GM19463 (cell line): ENCODE measurements at regions not wholly inside any gene's neighbourhood (a gene's known extent, or its start where the extent isn't known, plus 50 kb on each side); places are given as distances from the start of the nearest gene placed in this dataset.

Experiments used
- ATAC-seq: cut with Tn5 transposase; IDR thresholded peaks from one replicate; pipeline ENCODE4 v1.9.1; 2021; ENCODE audit warnings: mild to moderate bottlenecking, moderate library complexity; ENCODE audit not compliant: unreplicated experiment

DNA sequence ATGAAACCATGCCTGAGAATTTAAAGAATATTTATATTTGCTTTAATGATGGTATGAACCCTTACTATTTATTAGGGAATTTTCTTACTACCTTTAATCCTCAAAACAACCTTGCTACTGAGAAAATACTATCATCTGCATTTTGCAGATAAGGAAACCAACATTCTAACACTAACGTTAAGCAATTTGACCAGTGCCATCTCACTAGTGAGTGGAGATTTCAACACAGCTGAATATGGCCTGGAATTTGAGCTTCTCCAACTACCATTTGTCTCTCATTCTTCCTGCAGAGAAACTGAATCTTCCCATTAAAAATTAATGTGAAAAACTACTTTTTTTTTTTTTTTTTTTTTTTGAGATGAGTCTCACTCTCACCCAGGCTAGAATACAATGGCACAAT, 380.9 kb upstream of the SMIM31 start:
- ATAC-seq = no peak

DNA sequence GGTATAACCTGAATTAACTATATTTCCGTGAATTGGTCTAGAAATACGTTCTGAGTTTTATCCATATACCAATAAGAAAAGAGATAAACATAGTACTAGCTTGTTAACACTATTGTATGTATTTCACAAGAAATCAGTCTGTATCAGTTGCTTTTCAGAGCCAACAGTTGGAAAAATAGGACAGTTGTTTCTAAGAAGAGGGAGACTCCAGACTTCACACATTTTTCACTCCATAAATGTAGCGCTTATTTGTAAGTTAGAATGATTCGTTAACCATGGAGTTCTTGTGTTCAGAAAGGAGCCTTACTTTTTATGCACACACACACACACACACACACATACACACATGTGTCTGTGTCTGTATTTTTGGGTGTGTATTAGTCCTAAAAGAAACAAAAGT, 376.7 kb upstream of the SMIM31 start:
- ATAC-seq = no peak

DNA sequence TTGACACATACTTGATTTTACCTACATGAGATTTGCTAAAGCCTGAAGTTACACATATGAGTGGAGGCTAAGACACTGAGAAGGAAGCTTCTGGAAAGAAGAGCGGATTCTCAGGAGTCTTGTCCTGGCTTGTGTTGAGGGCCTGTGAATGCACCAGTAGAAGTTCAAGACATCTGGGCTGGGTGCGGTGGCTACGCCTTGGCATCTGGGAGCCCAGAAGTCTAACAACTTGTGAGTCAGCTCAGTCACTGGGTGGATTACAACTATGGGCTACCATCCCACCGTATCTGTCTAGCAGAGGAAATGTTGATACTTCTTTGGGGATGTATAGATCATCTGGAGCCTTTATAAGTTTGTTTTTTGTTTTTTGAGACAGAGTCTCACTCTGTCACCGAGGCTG, 375.6 kb upstream of the SMIM31 start:
- ATAC-seq = no peak

DNA sequence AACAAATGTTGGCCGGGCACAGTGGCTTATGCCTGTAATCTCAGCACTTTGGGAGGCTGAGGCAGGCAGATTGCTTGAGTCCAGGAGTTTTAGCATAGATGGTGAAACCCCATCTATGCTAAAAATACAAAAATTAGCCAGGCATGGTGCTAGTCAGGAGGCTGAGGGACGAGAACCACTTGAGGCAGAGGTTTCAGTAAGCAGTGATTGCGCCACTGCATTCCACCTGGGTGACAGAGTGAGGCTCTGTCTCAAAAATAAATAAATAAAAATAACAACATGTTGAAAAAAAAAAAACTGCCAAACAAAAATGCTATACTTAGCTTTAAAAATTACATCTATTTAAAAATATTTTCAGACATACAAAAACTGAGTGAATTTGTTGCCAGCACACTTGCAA, 374.2 kb upstream of the SMIM31 start:
- no peak for ATAC-seq

DNA sequence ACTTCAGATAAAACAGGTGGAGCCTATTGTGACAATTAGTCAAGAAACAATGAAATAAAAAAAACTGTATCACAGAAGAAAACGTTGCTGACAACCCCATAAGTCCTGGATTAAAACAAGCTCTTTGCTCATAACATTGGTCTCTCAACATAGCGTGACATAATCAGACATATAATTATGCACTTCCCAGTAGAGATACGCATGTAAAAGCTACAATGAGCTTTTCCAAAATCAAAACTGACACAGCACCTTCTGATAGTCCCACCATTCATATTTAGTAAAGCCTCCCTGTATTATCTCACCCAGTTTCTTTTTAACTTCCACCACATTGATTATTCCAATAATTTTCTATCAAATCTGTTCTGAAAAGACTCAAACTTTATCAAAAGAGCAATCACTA, 372.1 kb upstream of the SMIM31 start:
- ATAC-seq = no peak

DNA sequence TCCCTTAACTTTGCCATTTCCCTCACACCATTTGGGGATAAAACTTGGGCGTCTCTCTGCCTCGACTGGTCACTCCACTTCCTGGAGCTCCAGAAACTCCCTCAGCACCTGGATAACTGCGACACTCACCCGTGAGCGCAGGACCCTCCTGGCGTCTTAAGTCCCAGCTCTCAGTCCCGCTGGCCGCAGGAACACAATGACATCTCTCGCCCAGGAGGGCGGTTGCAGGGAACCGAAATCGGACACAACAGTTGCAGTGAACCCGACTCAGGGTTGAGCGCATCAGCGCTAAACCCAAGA, 370.9 kb upstream of the SMIM31 start:
- ATAC-seq = no peak

DNA sequence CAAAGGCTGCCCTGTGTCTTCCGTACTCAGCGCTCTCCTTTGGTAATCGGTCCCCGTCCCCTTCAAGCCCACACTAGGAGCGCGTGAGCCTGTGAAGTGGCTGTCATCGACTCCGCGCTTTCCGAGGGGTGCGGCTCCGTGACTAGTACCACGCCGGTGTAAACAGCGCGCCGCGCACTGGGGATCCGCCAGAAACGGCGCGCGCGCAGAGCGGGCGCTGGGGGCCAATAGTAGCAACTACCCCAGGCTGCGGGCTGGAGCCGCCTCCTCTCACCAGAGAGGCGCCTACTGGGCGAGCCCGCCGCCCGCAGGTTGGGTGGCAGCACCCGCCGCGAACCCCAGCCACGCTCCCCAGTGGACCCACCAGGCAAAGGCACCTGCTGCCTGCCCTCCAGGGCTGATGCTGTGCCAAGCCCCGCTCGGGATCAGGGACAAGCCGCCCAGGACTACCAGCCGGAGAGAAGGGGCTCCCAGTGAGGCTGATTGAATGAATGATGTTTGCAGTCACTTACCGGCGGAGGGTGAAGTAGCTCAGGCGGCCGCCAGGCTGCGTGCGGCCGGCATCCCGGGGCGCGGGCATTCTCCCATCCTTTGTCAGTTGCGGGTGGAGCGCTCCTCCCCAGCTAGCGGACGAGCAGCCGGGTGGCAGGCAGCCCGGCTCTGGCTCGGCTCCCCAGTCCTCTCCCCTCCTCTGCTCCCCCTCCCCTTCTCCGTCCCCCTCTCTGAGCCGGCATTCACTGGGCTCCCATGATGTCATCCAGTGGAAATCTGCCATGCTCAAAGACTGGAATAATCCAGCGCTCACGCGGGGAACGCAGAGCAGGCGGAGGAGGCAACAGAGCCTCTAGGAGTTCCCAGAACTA, 370.3 kb upstream of the SMIM31 start:
- no peak for ATAC-seq

DNA sequence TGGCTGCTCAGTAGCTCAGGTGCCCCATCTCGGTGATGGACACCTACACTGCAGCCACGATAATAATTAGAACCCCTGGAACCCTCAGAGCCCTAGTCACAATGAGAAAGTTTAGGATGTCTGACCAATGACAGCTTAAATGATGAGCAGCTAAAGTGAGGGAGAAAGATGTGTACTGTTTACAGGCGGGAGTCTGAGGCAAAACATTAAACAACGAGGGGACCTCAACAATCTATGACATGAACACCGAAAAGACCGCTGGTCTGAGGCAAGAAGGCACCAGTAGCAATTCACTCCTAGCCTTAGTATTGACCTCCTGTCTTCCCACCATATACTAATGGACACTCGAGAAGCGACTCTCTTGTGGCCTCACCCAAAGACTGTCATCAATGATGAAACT, 369.5 kb upstream of the SMIM31 start:
- ATAC-seq = no peak

DNA sequence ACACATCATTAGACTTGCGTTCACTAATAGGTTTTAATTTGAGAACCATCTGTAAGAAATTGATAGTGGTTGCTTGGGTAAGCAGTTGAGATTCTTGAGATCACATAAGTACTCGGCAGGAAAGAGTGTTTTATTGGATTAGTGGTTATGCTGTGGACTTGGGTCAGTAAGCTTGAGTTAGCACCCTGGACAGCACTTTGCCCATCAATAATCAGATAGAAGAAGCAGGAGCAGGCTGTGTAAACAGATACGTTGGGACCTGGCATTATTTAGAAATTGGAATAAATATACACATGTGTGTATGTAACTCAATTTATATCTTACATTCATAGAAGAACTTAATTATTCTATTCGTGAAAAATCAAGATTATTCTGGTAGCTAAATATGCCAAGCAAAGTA, 357.5 kb upstream of the SMIM31 start:
- no peak for ATAC-seq

DNA sequence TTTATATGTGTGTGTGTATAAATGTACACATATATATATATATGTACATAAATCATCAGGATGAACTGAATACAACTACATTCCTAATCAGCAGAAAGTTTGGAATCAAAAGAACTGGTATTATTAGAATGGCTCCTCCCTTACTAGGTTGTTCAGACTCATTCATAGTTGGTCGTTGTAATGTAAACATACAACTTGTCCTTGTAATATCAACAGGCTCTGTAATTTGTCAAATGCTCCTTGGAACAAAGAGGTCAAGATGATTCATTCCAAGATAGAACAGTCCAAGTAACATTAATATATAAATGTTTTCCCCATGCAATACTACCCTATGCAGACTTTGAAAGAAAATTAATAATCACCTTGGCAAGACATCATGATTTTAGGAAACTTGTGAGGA, 351.4 kb upstream of the SMIM31 start:
- no peak for ATAC-seq

DNA sequence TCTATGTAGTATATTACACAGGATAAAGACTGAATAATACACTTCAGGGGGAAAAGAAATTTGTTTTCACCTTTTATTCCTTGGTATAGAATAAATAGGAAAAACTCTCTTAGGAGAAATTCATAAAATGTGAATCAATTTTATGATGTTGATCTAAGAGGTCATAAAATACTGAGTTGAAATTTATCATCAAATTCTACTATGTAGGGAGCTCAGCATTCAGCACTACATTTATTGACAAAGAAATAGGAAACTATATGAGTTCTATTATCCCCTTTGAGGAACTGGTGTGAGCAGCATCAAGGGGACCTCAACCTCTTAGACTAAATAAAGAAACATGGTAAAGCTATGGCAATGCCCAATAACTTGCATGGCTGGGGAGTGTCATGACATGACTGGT, 348.2 kb upstream of the SMIM31 start:
- no peak for ATAC-seq

DNA sequence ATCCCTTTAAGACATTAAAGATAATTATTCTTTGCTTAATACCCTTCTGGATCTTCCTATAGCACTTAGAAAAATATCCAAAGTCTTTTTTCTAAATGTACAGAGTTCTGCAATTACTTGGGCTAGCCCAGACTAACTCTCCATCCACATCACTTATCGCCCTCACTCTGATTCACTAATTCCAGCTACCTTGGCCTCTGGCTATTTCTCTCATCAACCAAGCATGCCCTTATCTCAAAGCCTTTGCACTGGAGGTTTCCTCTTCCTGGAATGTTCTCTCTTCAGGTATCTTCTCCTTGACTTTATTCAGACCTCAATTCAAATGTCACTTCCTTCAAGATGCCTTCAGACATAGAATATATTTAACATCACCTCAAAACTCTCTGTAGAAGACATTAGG, 345.1 kb upstream of the SMIM31 start:
- no peak for ATAC-seq

DNA sequence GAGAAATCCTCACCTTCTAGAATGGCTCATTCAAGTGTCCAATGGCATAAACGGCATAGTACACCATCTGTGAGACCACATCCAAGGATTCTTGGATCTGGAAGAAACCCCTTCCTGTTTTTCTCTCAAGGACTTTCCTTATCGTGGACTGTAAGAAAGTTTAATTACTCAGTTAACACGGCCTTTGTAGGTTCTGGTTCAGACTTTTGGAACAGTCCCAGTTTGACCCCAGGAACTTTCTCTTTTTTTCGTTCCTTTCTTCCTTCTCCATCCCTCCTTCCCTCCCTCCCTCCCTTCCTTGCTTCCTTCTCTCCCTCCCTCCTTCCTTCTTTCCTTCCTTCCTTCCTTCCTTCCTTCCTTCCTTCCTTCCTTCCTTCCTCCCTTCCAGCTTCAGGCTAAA, 343.5 kb upstream of the SMIM31 start:
- ATAC-seq = no peak

DNA sequence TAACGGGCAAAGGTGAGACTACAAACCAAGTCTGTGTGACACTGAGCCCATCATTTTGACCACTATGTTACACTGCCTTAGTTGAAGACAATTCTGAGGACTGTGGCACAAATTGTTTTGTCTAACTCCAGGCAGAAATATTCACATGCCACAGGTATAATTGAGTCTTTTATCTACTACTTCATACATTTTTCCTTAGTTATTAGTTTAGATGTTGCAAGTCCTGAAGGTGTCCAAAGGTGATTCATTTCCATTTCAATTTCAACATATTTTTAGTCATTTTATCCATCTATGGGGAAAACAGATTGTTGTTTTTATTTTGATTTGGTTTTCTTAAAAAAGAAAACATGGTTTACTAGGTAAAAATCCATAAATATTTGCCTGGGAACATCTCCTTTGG, 341.7 kb upstream of the SMIM31 start:
- ATAC-seq = no peak

DNA sequence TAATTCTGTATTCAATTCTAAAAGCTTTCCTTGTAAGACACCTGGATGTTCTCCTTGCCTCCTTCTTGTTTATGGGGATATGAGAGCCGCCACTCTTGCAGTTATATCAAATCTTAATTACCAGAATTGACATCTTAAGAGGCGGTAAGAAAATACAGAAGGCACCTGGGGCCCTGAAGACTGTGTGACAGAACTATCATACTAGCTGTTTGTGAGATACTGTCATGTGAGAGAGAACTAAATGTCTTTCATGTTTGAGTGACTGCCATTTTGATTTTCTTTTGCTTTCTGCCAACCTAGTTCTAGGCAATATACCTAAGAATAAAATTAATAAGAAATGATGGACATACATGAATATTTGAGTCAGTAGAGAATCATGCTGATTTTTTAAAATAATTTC, 340.2 kb upstream of the SMIM31 start:
- no peak for ATAC-seq

DNA sequence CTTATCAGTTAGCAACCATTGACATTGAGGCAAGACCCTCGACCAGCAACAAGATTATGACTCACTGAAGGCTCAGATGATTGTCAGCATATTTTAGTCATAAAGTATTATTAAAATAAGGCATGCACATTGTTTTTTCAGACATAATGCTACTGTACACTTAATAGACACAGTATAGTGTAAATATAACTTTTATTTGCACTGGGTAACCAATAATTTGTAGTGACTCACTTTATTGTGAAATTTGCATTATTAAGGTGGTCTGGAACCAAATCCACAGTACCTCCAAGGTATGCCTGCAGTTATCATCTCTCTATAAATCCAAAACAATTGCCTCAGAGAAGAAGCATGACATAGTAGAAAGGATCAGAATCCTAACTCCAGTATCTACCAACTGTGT, 330.1 kb upstream of the SMIM31 start:
- no peak for ATAC-seq

DNA sequence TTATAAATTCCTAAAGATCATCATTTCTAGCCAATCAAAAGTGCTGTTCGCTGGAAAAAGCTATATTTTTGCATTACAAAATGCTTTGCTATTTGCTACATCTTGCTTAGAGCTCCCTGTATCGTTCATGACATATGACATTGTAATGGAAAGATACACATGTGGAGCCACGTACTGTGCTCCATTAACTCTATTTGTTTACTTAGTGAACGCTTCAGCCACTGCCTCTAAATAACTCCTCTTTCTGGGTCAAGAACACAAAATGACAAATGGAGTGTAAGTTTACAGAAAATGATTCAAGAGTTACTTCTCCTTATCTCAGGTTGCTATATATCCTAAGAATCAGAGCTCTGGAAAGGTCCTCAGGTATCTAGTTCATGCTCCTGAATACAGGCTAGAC, 329.1 kb upstream of the SMIM31 start:
- ATAC-seq = no peak

DNA sequence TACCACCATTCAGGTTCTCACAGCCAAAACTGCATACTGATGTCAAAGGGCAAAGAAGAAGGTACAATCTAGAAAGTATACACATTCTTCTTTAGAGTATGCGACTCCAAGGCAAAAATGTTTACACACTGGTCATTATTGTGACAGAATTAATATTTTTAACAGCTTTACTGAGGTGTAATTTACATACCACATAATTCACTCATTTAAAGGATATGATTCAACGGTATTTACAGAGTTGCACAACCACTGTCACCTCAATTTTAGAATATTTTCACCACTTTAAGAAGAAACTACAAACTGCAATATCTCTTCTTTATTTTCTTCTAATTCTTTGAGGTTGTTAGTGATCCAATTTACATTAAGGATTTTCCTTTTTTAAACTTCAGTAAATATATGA, 325.4 kb upstream of the SMIM31 start:
- no peak for ATAC-seq

DNA sequence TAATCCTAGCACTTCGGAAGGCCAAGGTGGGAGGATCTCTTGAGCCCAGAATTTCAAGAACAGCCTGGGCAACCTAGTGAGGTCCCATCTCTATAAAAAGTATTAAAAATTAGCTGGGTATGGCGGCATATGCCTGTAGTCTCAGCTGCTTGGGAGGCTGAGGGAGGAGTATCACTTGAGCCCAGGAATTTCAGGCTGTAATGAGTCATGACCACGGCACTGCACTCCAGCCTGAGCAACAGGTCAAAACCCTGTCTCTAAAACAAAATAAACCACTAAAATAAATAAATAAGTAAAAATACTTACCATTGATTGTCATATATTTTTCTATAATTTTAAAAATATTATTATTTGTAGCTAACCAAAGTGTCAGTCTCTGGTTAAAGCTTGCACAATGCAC, 315.6 kb upstream of the SMIM31 start:
- no peak for ATAC-seq

DNA sequence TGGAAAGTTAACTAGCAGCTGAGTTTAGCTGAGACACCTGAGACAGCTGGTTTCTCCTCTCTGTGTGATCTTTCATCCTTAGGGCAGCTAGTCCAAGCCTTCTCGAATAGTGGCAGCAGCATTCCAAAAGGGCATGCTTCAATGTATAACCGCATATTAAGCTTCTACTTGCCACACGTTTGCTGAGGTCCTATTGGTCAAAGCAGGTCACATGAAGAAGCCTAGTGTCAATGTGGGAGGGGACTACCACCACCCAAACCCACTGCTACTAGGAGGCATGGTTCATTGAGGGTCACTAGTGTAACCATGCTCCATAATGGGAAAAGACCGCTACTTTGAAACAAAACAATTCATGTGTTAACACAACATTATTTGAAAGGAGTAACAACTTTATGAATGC, 314.9 kb upstream of the SMIM31 start:
- no peak for ATAC-seq

DNA sequence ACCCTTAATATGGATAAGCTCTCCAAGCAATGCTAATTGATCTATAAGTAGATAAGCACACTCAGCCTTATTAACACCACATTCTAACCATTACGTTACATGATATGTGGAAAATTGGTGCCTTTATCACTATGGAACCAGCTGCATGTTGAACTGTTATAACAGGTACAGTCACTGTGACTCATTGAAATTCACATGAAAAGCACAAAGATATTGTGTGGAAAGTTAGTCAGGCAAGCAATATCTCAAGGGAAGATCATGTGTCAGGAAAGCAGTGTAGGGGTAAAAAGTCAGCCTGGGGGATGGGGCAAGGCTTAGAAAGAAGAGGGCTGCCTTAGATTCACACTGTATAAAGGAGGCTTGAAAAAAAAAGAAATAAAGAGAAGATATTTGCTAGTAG, 313.7 kb upstream of the SMIM31 start:
- ATAC-seq = no peak

DNA sequence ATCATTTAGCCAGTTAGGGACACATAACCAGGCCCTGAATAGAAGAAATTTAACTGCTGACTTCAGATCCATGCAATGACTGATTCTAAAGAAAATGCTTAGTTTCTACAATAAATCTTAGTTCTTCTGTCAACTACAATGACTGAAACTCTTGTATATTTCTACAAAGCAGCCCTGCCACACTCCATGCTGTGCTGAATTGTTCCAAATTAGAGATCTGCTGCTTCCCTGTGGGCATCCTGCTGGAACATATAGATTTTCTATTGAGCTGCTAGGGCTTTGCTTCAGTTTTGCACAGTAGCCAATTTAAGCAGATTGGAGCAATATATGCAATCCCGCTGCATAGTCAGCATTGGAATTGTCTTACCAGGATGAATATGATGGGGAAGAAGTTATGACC, 312.8 kb upstream of the SMIM31 start:
- no peak for ATAC-seq

DNA sequence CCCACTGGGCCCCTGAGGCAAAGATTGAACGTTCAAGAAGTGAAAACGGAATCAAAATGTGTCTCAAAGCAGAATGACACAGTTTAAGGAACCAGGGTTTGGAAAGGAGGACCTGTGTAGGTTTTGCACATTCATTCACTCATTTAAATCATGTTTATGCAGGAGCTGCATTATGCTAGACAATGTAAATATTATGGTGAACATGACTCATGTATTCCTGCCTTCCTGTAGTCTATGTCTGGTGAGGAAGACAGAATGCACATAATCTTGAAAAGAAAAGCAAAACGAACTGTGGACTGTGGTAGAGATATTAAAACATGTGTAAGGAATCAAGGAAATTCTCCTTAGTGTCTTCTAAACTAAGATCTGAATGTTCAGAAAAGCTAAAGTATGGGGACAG, 311.8 kb upstream of the SMIM31 start:
- no peak for ATAC-seq
